NCI-H526 treated with DMSO at 0.1 percent for 48 hours (cell line): ENCODE measurements at regions not wholly inside any gene's neighbourhood (a gene's known extent, or its start where the extent isn't known, plus 50 kb on each side); places are given as distances from the start of the nearest gene placed in this dataset.
"Not testable (repeated sequence)": the region's sequence is repeated elsewhere in the genome, so short reads cannot be mapped to it uniquely, and the experiment has no call there.

Experiments used
- DNase-seq: peaks from one replicate; lab custom pipeline; 2025; lab: John Stamatoyannopoulos, UW

DNA sequence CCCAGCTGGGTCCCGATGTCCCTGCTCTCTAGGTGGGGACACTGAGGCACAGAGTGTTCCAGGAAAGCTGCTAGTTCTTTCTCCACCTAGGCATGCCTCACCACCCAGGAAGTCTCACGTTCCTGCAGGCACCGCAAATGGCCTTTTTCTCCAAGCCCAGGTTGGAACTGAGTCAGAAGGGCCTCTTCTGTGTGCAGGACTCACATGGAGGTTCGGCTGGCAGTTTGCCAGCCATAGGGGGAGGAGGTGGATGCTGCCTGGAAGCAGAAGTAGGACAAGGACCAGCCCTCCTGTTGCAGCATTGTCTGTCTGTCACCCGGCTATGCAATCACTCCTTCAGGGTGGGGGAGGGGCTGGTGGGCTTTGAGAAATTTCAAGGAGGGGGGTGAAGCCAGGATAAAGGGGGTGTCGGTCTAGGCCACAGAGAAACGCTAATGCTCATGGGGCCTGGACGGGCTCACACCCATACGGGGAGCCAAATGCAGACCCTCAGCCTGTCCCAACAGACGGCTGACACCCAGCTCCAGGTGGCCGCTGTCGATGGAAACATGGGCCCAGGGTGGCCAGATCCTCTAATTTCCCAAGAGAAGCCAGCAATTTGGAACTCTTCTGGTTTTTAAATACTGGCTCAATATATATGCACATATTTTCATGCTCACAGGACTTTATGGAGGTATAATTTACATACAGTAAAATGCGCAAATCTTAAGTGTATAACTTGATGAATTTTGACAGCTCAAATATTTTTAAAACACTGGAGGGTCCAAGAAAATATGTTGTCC is 120.5 kb downstream of the PHETA1 start:
- no peak for DNase-seq

DNA sequence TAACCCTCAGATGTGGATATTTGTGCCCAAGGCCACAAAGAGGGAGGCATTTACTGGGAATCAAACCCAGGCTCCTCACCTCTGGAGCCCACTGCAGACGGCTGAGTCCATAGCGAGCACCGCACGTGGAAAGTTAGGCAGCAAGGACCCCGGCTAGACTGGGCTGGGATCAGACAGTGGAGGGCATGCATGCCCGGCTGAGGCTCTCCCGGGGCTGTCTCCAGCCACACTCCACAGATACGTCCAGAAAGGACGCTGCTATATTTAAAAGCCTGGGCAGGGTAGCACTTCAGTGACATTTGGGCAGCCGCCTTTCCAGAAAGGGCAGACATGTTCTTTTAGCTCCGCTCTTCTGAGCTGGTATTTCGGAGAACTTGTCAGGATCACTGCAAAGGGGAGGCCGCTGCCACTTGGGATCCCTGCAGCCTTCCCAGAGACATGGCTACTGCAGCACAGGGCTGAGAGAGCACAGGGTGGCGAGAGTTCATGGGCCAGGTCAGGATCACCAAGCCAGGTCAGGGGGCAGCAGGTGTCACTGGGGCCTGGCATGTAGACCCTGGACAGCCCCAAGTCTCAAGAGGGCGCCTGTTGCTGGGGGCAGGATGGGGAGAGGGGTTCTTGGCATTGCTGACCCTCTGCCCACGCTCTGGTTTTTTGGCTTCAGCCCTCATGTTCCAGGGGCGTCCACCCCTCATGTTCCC is 121.7 kb downstream of the PHETA1 start:
- DNase-seq: no peak

DNA sequence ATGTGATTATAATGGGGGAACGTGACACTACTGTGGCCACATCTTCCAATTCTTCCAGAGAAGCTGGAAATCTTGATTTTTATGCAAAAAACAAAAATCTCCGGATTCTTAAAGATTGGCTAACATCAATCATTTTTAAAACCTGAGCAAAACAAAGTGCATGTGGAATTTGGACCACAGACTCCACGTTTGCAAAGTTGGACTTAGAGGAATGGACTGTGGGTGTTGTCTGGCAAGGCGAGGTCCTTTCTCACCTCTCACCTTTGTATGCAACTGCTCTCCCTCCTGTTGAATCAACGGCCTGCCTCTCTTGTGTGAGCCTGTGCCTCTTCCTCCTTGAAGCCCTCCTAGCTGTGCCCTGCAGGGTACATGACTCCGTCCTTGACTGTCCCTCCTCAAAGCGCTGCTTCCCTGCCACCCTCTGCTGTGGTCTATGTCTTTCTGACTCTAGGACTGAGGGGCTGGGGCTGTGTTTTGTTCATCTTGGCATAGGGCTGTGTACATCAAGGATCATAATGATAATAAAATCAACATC is 122.4 kb downstream of the PHETA1 start:
- DNase-seq: no peak

DNA sequence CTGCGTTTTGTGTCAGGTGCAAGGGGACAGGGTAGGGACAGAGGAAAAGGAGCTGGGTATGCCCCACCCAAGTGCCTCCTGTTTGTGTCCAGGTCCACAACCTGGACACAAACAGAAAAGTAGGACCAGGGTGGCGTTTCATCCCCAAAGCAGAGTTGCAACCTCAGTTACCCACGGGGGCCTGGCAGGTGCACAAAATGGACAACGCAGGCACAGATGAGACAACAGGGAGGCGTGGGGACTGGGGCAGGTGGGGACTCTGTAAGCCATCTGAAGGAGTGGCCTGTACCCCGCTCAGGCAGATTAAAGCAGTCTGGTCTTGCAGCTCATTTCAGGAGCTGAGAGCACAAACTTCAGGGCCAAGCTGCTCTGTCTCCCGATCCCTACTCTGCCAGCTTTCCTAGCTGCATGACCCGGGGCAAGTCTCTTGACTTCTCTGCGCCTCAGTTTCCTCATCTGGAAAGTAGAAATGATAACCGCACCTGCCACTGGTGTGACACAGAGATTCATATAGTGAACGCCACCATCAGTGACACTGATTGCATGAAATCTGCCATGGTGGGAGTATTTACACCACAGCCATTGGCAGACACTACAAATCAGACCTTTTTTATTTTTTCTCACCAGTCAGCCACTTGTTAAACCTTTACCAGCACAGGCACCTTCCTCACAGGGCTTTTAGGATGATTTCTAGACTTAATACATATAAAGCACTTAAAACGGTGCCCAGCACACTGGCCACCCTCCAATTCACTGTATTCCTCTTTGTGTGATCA is 123.0 kb downstream of the PHETA1 start:
- no peak for DNase-seq

DNA sequence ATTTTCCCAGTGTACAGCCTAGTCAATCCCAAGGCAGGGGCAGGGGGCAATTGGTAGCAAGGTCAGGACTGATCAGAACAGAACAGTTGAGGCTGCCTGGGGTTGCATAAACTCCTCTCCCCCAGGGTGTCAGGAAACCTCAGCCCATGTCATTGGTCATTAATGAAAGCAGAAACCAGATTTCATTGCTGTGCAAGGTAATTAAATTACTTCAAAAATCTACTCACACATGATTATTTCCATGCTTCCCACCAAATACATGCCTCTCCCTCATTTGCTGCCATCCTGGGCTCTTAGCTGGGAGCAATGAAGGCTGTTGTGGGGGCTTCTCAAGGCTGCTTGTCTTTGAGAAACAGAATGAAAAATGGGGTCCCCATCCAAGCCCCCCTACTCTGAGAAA is 124.2 kb downstream of the PHETA1 start:
- no peak for DNase-seq

DNA sequence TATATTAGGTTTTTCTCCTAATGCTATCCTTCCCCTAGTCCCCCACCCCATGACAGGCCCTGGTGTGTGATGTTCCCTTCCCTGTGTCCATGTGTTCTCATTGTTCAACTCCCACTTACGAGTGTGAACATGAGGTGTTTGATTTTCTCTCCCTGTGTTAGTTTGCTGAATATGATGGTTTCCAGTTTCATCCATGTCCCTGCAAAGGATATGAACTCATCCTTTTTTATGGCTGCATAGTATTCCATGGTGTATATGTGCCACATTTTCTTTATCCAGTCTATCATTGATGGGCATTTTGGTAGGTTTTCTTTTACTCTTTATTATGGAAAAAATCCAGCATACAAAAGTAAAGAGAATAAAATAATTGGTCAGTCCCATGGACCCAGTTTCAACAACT is 126.1 kb downstream of the PHETA1 start:
- not testable (repeated sequence) for DNase-seq

DNA sequence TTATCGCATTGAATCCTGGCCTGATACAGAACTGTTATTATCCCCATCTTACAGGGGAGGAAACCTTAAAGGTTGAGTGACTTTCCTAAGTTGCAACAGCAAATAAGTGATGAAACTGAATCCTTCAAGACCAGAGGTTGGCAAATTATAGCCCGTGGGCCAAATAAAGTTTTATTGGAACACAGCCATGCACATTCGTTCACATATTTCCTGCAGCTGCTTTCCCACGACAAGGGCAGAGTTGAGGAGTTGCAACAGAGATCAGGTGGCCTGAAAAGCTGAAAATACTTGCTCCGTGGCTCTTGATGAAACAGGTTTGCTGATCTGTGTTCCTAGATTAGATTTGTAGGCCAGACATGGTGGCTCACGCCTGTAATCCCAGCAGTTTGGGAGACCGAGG is 126.7 kb downstream of the PHETA1 start:
- no peak for DNase-seq

DNA sequence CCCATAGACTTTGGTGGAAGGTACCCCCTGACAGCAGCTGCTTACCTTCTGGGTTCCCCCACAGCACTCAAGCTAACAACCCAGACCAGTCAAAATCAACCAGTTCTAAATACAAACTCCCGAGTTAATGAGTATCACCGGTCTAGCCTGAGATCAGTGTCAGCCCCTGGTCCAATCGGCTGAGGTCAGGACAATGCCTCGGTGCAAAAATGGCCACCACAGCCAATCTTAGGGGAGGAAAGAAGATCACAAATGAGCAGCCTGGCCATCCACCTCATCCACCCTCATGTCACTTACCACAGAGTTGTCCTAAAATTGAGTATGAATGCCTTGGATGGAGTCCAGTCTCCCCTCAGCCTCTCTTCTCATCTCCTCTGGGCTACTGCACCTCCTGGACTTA is 128.5 kb downstream of the PHETA1 start:
- DNase-seq: no peak

DNA sequence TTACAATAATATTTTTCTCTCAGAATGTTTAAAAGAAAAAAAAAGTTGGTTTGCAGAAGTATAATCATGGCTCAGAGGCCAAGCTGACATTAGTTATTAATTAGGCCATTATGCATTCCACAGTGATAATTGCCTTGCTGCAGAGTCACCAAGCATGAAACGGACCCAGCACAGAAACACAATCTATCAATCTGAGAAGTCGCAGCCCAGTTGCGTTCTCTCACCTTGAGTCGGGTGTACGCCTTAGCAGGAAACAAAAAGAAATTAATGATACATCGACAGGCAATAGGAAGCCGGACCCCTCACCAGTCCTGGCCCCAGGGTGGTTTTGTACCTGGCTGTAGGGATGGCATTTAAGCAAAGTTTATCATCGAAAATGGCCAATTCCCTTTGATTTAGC is 129.7 kb downstream of the PHETA1 start:
- DNase-seq: no peak

DNA sequence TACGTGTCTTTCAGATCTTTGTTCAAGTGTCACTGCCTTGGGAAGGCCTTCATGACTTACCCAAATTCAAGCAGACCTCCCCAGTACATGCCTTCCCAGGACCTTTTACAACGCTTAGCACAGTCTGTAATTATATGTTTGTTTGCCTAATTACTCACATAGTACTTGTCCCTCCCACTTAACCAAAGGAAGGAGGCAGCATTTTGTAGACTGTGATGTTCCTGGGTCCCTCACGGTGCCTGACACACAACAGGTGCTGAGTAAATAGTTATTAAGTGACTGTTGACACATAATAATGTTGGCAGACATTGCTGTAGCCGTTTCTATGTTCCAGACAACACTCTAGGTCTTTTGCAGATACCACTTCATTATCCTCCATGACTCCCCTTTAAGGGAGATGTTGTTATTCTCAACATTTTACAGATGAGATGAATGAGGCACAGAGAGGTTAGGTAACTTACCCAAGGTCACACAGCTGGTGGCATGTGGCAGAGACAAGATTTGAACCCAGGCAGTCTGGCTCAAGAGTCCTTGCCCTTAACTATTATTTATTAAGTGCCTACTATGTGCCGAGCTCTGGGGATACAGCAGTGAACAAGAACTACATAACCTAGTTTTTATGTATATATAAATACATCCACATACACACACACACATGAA is 130.7 kb downstream of the PHETA1 start:
- DNase-seq: no peak

DNA sequence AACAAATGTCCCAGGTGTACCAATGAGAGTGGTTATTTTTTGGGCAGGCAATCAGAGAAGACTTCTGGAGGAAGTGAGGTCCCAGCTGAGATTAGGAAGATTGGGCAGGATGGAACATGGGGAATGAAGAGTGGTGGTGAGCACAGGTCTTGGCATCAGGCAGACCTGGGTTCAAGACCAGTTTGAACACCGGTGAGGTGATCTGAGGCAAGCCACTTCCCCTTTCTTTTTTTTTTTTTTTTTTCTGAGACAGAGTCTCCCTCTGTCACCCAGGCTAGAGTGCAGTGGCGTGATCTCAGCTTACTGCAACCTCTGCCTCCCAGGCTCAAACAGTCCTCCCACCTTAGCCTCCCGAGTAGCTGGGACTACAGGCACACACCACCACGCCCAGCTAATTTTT is 134.4 kb downstream of the PHETA1 start:
- not testable (repeated sequence) for DNase-seq

DNA sequence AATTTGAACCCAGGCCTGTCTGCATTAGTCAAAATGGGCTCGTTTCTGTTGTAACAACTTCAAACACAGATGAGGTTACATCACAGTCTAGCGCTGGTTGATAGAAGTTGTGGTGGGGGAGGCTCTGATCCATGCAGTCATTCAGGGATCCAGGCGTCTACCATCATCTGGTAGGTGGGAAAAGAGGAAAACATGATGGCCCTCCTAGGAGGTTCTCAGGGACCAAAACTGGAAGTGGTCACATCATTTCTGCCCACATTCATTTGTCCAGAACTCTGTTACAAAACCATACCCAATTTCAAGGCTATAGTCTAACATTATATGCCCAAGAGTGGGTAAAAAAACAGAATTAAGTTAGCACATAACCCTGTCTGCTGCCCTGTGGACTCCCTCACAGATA is 135.1 kb downstream of the PHETA1 start:
- no peak for DNase-seq

DNA sequence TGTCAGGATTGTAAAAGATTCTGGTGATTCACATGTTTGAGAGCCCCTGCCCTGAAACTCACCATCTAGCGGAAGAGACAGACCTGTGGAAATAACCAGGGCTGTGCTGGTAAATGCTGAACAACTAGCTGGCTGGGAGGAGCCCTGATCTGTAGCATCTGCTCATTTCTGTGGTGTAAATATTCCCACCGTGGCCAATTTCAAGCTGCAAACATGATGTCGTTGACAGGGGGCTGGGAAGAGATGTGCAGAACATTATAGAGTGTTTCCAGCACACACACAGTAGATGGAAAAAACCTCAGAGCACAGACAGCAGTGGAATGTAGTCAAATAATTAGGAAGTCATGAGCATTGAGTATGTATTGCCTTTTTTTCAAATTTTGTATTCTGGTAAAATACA is 138.2 kb downstream of the PHETA1 start:
- DNase-seq: no peak

DNA sequence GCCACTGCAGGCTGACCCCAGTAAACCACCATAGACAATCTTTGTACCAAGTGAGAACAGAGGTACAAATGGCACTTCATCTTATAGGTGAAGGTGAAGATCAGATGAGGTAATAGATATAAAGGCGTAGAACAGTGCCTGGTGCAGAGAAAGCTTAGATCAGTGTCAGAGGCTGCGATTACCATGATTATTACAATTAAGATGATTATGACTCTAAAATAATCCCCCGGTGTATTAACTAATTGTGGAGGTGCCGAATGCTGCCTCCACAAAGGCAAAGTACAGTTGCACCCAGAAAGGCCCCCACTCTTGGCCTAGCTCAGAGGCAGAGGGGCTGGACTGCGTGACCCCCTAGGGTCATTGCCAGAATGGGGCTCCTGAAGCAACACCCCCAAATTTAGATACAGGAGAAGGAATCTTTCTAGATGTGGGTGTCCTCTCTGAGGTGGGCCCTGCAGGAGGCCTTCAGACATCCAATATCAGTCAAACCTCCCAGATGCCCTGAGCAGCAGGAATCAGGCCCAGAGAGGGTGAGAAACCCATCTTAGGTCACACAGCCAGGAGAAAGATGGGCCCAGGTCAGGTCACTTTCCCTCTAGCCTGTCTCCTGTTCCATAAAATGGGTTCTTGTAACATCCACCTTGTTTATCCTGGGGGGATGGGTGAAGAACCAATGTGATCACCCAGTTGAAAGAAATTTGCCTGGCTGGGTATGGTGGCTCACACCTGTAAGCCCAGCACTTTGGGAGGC is 139.8 kb downstream of the PHETA1 start:
- no peak for DNase-seq

DNA sequence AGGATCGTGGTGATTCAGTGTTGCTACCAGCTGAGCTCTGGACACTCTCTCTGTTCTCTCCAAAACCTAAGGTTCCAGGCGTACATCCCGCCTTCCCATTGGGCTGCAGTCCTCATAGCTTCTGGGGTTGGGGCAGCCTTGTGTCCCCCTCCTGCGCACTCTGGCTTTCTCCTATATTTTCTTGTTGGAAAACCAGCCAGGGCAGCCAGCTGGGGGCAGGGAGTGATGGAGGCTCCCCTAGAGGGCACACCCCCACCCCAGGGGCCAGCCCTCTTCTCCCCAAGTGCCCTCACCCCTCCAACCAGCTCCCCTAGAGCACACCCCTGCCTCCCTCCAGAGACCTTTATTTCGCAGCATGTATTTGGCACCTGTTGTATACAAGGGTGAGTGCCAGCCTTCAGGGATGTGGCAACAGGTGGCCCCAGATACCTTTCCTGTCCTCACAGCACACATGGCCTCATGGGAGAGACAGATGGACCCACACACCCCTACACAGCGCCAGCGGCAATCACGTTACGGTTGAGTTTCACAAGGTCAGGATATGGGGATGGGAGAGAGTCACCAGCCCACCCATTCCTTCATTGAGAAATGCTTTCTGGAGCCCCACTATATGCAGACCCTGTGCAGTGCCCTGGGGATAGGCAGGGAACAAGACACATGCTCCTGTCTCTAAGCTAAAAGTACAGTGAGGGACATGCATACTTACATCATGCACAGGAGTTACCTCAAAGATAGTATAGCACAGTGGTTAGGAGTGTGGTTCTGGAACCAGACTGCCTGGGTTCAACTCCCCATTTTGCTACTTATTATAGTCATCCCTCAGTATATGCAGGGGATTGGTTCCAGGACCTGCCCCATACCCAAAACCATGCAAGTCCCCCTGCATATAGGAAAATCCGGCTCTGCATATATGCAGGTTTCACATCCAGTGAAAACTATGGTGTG is 141.1 kb downstream of the PHETA1 start:
- DNase-seq: no peak

DNA sequence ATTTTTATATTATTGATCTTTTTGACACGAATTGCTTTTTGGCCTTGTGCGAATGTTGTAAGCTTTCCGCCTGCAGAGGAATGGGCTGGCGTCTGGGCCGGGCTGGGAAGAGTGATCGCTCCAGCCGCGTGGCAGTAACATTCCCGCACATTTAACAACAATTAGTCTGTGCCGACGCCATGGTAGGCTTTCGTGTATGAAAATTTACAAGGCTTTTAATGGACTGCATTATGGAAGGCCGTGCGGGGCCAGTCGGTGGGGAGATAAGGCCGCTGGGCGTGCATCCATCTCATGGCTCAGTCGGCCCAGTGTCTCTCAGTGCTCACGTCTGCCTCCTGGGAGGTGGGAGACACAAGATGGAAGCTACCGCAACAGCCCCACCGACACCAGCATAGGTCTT is 142.2 kb downstream of the PHETA1 start:
- DNase-seq: no peak

DNA sequence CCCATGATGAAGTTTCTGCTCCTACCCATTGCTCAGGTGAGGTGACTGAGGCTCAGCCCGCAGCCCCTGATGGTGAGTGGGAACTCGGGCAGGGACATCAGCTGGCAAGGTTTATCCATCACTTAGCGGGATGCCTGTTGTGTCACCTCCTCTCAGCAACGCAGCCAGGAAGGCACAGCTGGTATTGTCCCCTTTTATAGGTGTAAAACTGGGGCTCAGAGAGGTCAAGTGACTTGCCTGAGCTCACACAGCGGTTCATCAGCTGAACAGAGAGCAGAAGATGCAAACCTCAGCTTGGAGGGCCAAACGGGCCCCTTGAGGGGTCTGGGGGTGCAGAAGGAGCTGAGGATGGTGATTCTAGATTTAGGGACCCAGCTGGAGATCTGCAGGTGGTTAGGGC is 143.6 kb downstream of the PHETA1 start:
- DNase-seq: no peak

DNA sequence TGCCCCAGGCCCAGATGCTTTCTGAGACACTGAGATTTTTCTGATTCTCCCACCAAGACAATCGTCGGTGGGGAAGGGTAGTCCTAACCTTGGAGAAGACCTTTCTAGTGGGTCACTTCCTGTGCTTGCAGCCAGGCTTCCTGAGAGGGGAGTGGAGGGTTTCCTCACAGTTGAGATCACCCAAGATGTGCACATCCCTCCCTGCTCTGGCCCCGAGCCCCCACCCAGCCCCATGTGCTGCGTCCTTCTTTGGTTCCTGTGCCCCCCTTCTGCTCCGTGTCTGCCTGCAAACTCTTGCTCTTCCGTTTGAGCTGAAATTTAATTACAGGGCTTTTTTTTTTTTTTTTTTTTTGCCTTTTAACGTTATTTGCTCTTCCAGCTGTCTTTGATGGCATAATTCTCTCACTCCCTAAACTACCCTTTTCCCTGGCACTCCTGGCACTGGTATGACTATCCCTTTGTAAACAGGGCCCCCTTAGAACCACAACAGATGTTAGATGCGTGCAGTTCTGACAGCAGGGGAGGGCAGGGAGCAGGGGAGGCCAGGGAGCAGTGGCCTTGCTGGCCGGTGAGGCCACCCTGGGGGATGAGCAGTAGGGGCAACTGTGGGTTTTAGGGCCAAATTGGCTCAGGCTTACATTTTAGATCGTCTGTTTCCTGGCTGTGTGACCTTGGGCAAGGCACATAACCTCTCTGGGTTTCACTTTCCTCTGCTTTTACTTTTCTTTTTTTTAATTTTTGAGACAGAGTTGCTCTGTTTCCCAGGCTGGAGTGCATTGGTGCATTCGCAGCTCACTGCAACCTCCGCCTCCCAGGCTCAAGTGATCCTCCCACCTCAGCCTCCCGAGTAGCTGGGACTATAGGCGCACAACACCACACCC is 144.5 kb downstream of the PHETA1 start:
- DNase-seq: no peak

DNA sequence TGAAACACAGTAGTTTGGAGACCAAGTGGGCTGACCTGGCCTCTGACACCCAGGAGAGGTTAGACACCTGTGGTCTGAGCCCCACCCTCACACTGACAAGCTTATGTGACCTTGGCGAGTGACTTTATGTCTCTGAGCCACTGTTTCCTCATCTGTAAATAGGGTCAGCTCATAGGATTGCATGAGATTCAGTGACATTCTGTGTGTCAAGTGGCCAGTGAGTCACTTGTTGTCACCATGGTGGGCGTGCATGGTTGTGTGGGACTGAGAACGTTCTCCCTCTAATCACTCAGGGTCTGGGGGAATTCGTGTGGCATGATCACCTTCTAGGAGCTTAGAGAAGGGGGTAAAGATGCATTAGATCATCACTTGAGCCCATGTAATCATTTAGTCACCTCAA is 146.4 kb downstream of the PHETA1 start:
- no peak for DNase-seq
